ENCODE measurements at regions not wholly inside any gene's neighbourhood (a gene's known extent, or its start where the extent isn't known, plus 50 kb on each side); places are given as distances from the start of the nearest gene placed in this dataset.

DNA sequence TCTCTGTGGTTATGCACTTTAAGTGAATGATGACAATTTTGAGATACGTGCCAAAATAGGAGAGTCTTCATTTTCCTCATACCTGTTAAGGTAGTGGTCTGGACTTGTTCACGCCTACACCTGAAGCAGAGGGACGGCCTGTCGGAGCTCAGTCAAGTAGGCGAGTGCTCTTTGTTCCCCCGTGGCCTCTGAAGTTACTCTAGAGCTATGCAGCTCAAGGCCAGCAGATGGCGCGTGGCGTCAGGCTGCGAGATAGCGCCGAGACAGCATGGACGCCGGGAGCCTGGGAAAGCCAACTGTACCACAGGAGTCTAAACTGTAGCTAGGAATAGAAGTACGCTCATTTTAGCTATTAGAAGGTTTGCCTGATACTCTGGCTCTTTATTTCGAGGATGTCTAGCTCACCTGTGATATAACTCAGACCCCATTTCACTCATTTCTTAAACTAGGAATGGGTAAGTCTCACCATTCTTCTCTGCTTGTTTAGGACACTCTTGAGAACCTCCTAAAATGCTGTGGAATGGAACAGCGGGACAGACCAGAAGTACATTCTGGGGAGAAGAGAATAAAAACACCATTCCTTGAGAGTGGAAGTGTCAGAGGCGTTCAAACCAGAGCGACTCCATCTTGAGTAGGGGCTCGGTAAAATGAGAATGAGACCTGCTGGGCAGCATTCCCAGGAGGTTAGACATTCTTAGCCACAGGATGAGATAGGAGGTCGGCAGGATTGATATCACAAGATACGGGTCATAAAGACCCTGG, 267.4 kb upstream of the HMGA2 start:
- TF ChIP-seq, protein P1, sequence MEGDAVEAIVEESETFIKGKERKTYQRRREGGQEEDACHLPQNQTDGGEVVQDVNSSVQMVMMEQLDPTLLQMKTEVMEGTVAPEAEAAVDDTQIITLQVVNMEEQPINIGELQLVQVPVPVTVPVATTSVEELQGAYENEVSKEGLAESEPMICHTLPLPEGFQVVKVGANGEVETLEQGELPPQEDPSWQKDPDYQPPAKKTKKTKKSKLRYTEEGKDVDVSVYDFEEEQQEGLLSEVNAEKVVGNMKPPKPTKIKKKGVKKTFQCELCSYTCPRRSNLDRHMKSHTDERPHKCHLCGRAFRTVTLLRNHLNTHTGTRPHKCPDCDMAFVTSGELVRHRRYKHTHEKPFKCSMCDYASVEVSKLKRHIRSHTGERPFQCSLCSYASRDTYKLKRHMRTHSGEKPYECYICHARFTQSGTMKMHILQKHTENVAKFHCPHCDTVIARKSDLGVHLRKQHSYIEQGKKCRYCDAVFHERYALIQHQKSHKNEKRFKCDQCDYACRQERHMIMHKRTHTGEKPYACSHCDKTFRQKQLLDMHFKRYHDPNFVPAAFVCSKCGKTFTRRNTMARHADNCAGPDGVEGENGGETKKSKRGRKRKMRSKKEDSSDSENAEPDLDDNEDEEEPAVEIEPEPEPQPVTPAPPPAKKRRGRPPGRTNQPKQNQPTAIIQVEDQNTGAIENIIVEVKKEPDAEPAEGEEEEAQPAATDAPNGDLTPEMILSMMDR (IDR thresholded peaks at IDR 0.05), result peak; percentile 39 to 84 (median 79)
- no peak for TF ChIP-seq POLR2A (IDR thresholded peaks at IDR 0.05)
- no peak for TF ChIP-seq POLR2AphosphoS5 (IDR thresholded peaks at IDR 0.05)
